HUDEP-2 (cell line): ENCODE measurements at regions not wholly inside any gene's neighbourhood (a gene's known extent, or its start where the extent isn't known, plus 50 kb on each side); places are given as distances from the start of the nearest gene placed in this dataset.

Source experiments
- DNase-seq, 76 experiments: peaks; one replicate each; lab custom pipeline; 2025; ENCODE audit not compliant: unreplicated experiment in 76 of 76; lab: John Stamatoyannopoulos, UW

GRCh38 chr16:11494433-11494832 is 92.3 kb downstream of the LITAF start:
- DNase-seq, result no peak

GRCh38 chr16:11495066-11495407 is 91.7 kb downstream of the LITAF start:
- no peak for DNase-seq
